Nephron progenitor cell (in vitro differentiated cells): ENCODE measurements at regions not wholly inside any gene's neighbourhood (a gene's known extent, or its start where the extent isn't known, plus 50 kb on each side); places are given as distances from the start of the nearest gene placed in this dataset.

Experiments used
- DNase-seq: peaks from one replicate; pipeline ENCODE4 v3.0.0; 2021
- H3K27ac Mint-ChIP-seq: 2 replicates; pipeline ENCODE4 v1.8.0; 2021; ENCODE audit warnings: mild to moderate bottlenecking, moderate library complexity, mixed read lengths
- H3K27me3 Mint-ChIP-seq: 2 replicates; pipeline ENCODE4 v1.8.0; 2021; ENCODE audit warnings: mild to moderate bottlenecking, low read depth, mixed read lengths; ENCODE audit not compliant: poor library complexity
- H3K36me3 Mint-ChIP-seq: 2 replicates; pipeline ENCODE4 v1.8.0; 2021; ENCODE audit warnings: low read depth, mixed read lengths
- H3K4me1 Mint-ChIP-seq: 2 replicates; pipeline ENCODE4 v1.8.0; 2021; ENCODE audit warnings: mixed read lengths
- H3K4me3 Mint-ChIP-seq: 2 replicates; pipeline ENCODE4 v1.8.0; 2021; ENCODE audit warnings: mild to moderate bottlenecking, moderate library complexity, mixed read lengths
- H3K9me3 Mint-ChIP-seq: 2 replicates; pipeline ENCODE4 v1.8.0; 2021; ENCODE audit warnings: mild to moderate bottlenecking, moderate library complexity, mixed read lengths
- TF ChIP-seq, protein P1 (sequence below): fragments of 200-600 bp; sonication (generic); IDR thresholded peaks from 2 replicates; pipeline ENCODE4 v1.5.0; 2021; ENCODE audit warnings: antibody characterized with exemption

DNA sequence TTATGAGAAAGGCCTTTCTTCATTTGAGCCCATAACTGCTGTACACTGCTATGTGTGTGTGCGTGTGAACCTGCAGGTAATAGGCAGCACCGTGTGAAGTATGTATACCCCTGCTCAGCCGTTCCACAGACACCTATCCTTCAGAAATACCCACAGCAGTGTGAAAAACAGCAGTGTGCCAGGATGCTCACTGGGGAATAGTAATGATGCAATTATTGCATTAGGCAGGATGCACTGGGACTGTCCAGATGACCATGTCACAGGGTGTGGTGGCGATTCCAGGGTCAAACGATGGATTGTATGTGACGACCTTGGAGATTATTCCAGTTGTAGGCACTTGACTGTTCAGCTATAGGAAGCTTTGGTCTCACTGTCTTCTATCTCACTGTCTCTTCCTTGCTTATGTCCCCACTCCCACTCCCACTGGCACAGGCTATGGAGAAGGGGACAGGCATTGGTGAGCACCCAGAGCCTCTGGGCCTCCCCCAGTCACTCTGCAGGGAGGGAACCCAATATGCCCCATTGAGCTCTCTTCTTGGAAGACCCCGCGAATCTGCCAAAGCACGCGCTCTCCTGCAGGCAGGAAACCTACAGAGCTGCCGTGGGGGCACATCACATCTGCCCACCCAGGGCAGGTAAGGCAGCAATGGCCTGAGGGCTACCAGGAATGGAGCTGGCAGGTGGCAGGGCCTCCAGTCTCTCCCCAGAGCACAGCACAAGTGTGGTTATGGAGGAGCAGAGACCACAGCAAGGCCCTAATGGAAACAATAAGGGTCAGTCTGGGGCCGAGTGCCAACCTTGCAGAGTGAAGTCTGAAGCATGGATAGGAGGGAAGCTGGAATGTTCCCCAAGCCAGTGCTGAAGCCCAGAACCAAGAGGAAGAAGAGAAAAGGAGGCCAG, 518.9 kb upstream of the RAB6C start:
- no peak overlapping the region for H3K4me3 Mint-ChIP-seq
- no peak overlapping the region for H3K27ac Mint-ChIP-seq
- peaks cover 18% of the 10 kb centered on the region for H3K4me1 Mint-ChIP-seq
- H3K27me3 Mint-ChIP-seq = peaks cover 3% of the 10 kb centered on the region
- DNase-seq = no peak
- H3K36me3 Mint-ChIP-seq = no peaks in the 10 kb centered on the region
- H3K9me3 Mint-ChIP-seq = no peaks in the 10 kb centered on the region
- TF ChIP-seq, protein P1, sequence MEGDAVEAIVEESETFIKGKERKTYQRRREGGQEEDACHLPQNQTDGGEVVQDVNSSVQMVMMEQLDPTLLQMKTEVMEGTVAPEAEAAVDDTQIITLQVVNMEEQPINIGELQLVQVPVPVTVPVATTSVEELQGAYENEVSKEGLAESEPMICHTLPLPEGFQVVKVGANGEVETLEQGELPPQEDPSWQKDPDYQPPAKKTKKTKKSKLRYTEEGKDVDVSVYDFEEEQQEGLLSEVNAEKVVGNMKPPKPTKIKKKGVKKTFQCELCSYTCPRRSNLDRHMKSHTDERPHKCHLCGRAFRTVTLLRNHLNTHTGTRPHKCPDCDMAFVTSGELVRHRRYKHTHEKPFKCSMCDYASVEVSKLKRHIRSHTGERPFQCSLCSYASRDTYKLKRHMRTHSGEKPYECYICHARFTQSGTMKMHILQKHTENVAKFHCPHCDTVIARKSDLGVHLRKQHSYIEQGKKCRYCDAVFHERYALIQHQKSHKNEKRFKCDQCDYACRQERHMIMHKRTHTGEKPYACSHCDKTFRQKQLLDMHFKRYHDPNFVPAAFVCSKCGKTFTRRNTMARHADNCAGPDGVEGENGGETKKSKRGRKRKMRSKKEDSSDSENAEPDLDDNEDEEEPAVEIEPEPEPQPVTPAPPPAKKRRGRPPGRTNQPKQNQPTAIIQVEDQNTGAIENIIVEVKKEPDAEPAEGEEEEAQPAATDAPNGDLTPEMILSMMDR = no peak

DNA sequence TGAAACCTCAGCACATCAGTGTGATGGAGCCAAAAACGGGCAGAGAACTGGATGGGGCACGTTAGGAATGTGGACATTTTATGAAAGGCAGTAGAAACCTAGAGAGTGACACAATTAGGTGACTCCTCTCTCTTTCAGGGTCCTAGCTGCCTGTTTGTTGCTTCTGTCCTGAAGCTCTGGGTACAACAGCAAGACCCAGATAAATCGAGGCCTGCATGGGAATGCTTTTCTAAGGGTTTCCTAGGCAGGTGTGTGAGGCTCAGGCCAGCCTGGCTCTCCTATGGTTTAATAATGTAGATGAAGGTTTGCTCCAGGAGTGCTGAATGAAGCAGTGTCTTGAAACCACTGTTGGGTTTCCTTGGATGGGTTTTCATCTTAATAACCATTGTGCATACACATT, 517.1 kb upstream of the RAB6C start:
- H3K36me3 Mint-ChIP-seq = no peaks in the 10 kb centered on the region
- H3K4me3 Mint-ChIP-seq = no peak overlapping the region
- no peak overlapping the region for H3K27ac Mint-ChIP-seq
- TF ChIP-seq, protein P1 = no peak
- H3K9me3 Mint-ChIP-seq = peaks cover 3% of the 10 kb centered on the region
- no peaks in the 10 kb centered on the region for H3K27me3 Mint-ChIP-seq
- peaks cover 18% of the 10 kb centered on the region for H3K4me1 Mint-ChIP-seq
- no peak for DNase-seq

DNA sequence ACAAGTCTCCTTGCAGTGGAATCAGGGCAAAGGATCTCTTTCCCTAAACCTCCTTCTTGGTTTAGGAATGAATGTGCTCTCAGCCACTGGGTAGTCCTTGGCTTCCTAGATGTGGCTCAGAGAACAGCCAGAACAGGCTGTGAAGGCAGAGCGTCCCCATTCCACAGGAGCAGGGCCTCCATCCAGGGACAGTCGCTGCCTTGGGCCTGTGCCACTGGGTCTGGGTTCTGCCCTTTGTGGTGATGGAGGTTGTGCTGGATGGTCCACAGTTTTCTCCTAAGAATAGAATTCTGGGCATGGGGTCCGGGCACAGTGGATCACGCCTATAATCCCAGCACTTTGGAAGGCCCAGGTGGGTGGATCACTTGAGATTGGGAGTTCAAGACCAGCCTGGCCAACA, 516.5 kb upstream of the RAB6C start:
- Mint-ChIP-seq H3K4me3 (no peak overlapping the region), H3K36me3 (no peaks in the 10 kb centered on the region), H3K4me1 (peaks cover 13% of the 10 kb centered on the region), H3K27ac (no peak overlapping the region), H3K9me3 (peaks cover 3% of the 10 kb centered on the region), H3K27me3 (no peaks in the 10 kb centered on the region)
- no peak for DNase-seq
- TF ChIP-seq, protein P1 = no peak

DNA sequence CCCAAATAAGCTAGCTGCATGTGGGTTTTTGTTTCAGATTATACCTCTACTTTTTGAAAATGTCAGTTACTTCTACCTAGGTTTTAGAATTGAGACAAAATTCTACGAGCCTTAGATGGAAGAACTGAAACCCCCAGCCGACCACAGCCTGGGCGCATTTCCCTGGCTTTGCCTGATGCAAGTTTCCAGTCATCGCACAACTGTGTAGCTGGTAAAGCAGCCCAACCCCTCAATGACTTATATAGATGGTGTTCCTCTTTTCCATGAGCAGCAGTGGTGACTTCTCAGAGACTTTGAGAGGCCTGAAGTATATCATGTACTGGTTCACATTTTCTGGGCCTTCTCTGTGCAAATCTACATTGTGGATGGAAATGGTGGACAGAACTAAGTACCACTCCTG, 515.4 kb upstream of the RAB6C start:
- TF ChIP-seq, protein P1 = no peak
- Mint-ChIP-seq H3K4me3 (no peak overlapping the region), H3K4me1 (peaks cover 4% of the 10 kb centered on the region), H3K27ac (no peak overlapping the region), H3K27me3 (no peaks in the 10 kb centered on the region), H3K9me3 (peaks cover 3% of the 10 kb centered on the region), H3K36me3 (no peaks in the 10 kb centered on the region)
- DNase-seq = no peak

DNA sequence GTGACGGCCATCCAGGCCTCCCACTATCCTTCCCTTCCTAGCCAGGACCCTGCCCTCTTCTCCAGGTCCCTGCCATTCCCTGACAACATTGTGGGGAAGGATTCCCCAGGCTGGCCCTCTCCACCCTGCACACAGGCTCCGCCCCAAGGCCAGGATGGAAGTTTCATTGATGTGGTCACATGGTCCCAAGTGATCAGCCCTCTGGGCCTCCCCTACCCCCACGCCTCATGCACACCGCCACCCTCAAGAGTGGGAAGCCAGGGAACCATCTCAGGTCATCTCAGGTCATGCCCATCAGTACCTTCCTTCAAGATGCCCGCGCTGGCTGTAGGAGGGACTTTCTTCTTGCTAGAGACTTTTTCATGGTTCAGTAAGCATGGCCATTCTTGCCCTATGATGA, 514.8 kb upstream of the RAB6C start:
- no peaks in the 10 kb centered on the region for H3K4me1 Mint-ChIP-seq
- no peaks in the 10 kb centered on the region for H3K36me3 Mint-ChIP-seq
- DNase-seq = no peak
- peak overlapping the region; percentile 68 for H3K27ac Mint-ChIP-seq
- peaks cover 3% of the 10 kb centered on the region for H3K9me3 Mint-ChIP-seq
- H3K4me3 Mint-ChIP-seq = no peak overlapping the region
- TF ChIP-seq, protein P1 = no peak
- H3K27me3 Mint-ChIP-seq = no peaks in the 10 kb centered on the region

DNA sequence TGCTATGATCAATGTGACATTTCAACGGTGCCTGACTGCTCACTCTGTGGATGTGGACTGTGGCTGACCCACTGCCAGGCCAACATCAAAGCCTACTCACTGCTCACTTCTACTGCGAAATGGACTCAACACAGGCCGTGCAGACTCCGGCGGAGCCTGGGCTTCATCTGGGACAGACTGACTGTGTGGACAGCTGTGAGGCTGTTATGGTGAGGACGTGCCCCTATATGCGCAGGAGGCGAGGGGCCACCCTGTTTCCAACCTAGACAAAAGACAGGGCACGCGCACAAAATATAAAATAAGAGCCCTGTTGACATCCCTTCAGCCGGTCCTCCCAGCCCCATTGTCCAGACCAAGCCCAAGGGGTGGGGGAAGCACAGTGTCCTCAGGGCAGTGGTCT, 514.4 kb upstream of the RAB6C start:
- DNase-seq = no peak
- Mint-ChIP-seq H3K4me1 (no peaks in the 10 kb centered on the region), H3K27ac (peak overlapping the region; percentile 68), H3K36me3 (no peaks in the 10 kb centered on the region), H3K27me3 (no peaks in the 10 kb centered on the region), H3K4me3 (no peak overlapping the region), H3K9me3 (peaks cover 3% of the 10 kb centered on the region)
- TF ChIP-seq, protein P1 = no peak
